Stimulated activated CD8-positive, alpha-beta memory T cell treated with anti-CD3 and anti-CD28 coated beads, Interleukin-7, amount 100 ng/mL, for 48 hours (primary cell): ENCODE measurements at regions not wholly inside any gene's neighbourhood (a gene's known extent, or its start where the extent isn't known, plus 50 kb on each side); places are given as distances from the start of the nearest gene placed in this dataset.

Experiments
- DNase-seq, 2 donors: peaks; one replicate each; pipeline ENCODE4 v3.0.0-alpha.2; 2020; ENCODE audit warnings: low read depth in 1 of 2; ENCODE audit errors: extremely low read depth in 1 of 2

GRCh38 chr11:115696563-115696962 is 192.3 kb upstream of the CADM1 start:
- no peak for DNase-seq

- DNase-seq, result no peak
Measured at GRCh38 chr11:115695677-115696364, 191.6 kb upstream of the CADM1 start.

- no peak for DNase-seq
Measured at GRCh38 chr11:115693002-115693401, 188.8 kb upstream of the CADM1 start.

GRCh38 chr11:115691030-115691429 is 186.8 kb upstream of the CADM1 start:
- no peak for DNase-seq

- no peak for DNase-seq
Measured at GRCh38 chr11:115687934-115688333, 183.7 kb upstream of the CADM1 start.

GRCh38 chr11:115684699-115685098 is 180.5 kb upstream of the CADM1 start:
- no peak for DNase-seq

GRCh38 chr11:115684135-115684534 is 179.9 kb upstream of the CADM1 start:
- DNase-seq, result no peak

- no peak for DNase-seq
Measured at GRCh38 chr11:115682888-115683287, 178.7 kb upstream of the CADM1 start.

GRCh38 chr11:115682101-115682500 is 177.9 kb upstream of the CADM1 start:
- DNase-seq, result no peak

GRCh38 chr11:115679945-115680344 is 175.7 kb upstream of the CADM1 start:
- DNase-seq, result no peak

GRCh38 chr11:115678942-115679341 is 174.7 kb upstream of the CADM1 start:
- DNase-seq, result no peak

- DNase-seq, result no peak
Measured at GRCh38 chr11:115677190-115677589, 173.0 kb upstream of the CADM1 start.

- no peak for DNase-seq
Measured at GRCh38 chr11:115676768-115677167, 172.6 kb upstream of the CADM1 start.

GRCh38 chr11:115676206-115676605 is 172.0 kb upstream of the CADM1 start:
- DNase-seq, result no peak

GRCh38 chr11:115674937-115675544 is 170.8 kb upstream of the CADM1 start:
- no peak for DNase-seq

GRCh38 chr11:115674176-115674936 is 170.1 kb upstream of the CADM1 start:
- DNase-seq, result no peak

- no peak for DNase-seq
Measured at GRCh38 chr11:115673720-115674119, 169.5 kb upstream of the CADM1 start.

- no peak for DNase-seq
Measured at GRCh38 chr11:115672999-115673411, 168.8 kb upstream of the CADM1 start.

- DNase-seq, result no peak
Measured at GRCh38 chr11:115672412-115672811, 168.2 kb upstream of the CADM1 start.

GRCh38 chr11:115670538-115671205 is 166.5 kb upstream of the CADM1 start:
- DNase-seq, result no peak

- DNase-seq, result no peak
Measured at GRCh38 chr11:115665958-115666357, 161.7 kb upstream of the CADM1 start.
